OCI-LY7 (cell line): ENCODE measurements at regions not wholly inside any gene's neighbourhood (a gene's known extent, or its start where the extent isn't known, plus 50 kb on each side); places are given as distances from the start of the nearest gene placed in this dataset.

Experiments
- BruUV-seq: library from RNA; stranded (reverse); fragments of 400-500 nt; replicated peaks from 2 replicates; lab custom pipeline; 2021; lab: Mats Ljungman, UMichigan
- CTCF ChIA-PET: fragments of 300-600 bp; sonication (Branson Sonifier 250); formaldehyde crosslinking; loops from one replicate; lab custom pipeline; 2022; ENCODE audit warnings: antibody characterized with exemption; ENCODE audit not compliant: unreplicated experiment; lab: Charles Lee
- POLR2A ChIA-PET: fragments of 300-600 bp; sonication (Branson Sonifier 250); formaldehyde crosslinking; loops from one replicate; lab custom pipeline; 2022; ENCODE audit warnings: antibody characterized with exemption; lab: Charles Lee
- DNase-seq: peaks from one replicate; pipeline ENCODE4 v3.0.0-alpha.2; 2015; ENCODE audit warnings: low spot score
- H2AFZ ChIP-seq: fragments of 200-600 bp; sonication (generic), shearing (Covaris generic); 2 replicates; pipeline ENCODE4 v1.6.1; 2014; ENCODE audit warnings: mild to moderate bottlenecking, antibody characterized with exemption, low read length, moderate library complexity
- H3K27ac ChIP-seq: fragments of 200-600 bp; sonication (generic); 2 replicates; pipeline ENCODE4 v1.5.1; 2014; ENCODE audit warnings: mixed run types, low read depth, mild to moderate bottlenecking, moderate library complexity, low read length, inconsistent platforms; ENCODE audit not compliant: poor library complexity, severe bottlenecking
- H3K36me3 ChIP-seq: fragments of 200-600 bp; sonication (generic); 2 replicates; pipeline ENCODE4 v1.6.1; 2014; ENCODE audit warnings: mild to moderate bottlenecking, antibody characterized with exemption, low read length, moderate library complexity, mixed read lengths; ENCODE audit not compliant: insufficient read depth
- H3K4me1 ChIP-seq: fragments of 200-600 bp; sonication (generic); 2 replicates; pipeline ENCODE4 v1.5.1; 2014; ENCODE audit warnings: mild to moderate bottlenecking, low read length; ENCODE audit not compliant: insufficient read depth, poor library complexity, severe bottlenecking
- H3K4me2 ChIP-seq: fragments of 200-600 bp; sonication (generic); 2 replicates; pipeline ENCODE4 v1.6.1; 2014; ENCODE audit warnings: mild to moderate bottlenecking, low read length
- H3K4me3 ChIP-seq: fragments of 200-600 bp; sonication (generic); 2 replicates; pipeline ENCODE4 v1.5.1; 2014; ENCODE audit warnings: mild to moderate bottlenecking, low read depth, low read length; ENCODE audit not compliant: poor library complexity, severe bottlenecking
- H3K79me2 ChIP-seq: fragments of 200-600 bp; sonication (generic); 2 replicates; pipeline ENCODE4 v1.6.1; 2016; ENCODE audit warnings: low read depth, mild to moderate bottlenecking, low read length, moderate library complexity, mixed read lengths; ENCODE audit not compliant: insufficient read depth
- H3K9me2 ChIP-seq: fragments of 200-600 bp; sonication (generic); 2 replicates; pipeline ENCODE4 v1.6.1; 2016; ENCODE audit warnings: mild to moderate bottlenecking, low read length, mixed read lengths; ENCODE audit not compliant: insufficient read depth
- H3K9me3 ChIP-seq: fragments of 200-600 bp; sonication (generic); 2 replicates; pipeline ENCODE4 v1.6.1; 2014; ENCODE audit warnings: mild to moderate bottlenecking, mixed run types, low read length, mixed read lengths
- H4K20me1 ChIP-seq: fragments of 200-600 bp; sonication (generic); 2 replicates; pipeline ENCODE4 v1.6.1; 2014; ENCODE audit warnings: mild to moderate bottlenecking, antibody characterized with exemption, low read length, moderate library complexity, mixed read lengths; ENCODE audit not compliant: insufficient read depth
- EZH2phosphoT487 ChIP-seq: fragments of 200-600 bp; sonication (generic); IDR thresholded peaks from 2 replicates; pipeline ENCODE4 v1.6.1; 2018; ENCODE audit warnings: low read depth, borderline replicate concordance, mild to moderate bottlenecking, mixed run types, antibody characterized with exemption, low read length, moderate library complexity, mixed read lengths
- intact Hi-C: fragments of 100-400 bp; cut with micrococcal nuclease; formaldehyde crosslinking; loops from one replicate; pipeline ENCODE4 v1.10.0; 2022; ENCODE audit not compliant: unreplicated experiment
- TF ChIP-seq, protein P1 (sequence below): fragments of 200-600 bp; sonication (generic); conservative IDR thresholded peaks from 2 replicates; pipeline ENCODE4 v1.5.1; 2014; ENCODE audit warnings: mild to moderate bottlenecking, antibody characterized with exemption, low read length, moderate library complexity, mixed read lengths

DNA sequence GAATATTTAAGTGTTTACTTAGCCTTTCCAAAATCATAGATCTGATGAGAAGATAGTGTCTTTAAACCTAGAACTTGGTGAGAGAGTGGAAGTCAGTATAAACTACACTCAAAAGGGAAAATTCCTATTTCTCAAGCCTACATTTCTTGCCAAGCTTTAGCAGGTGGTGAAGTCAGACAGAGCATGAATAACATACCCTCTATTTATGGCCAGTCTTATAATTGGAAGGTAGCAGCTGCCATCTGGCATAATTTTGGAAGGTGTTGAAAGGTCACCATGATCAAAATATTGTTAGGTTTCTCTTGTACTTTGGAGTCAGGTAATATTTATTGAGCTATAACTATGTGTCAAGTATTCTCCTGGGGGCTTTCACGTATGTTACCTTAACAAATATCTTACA is 729.3 kb upstream of the KIF2B start:
- Histone ChIP-seq H2AFZ (no peak overlapping the region), H3K4me2 (no peak overlapping the region), H4K20me1 (no peaks in the 10 kb centered on the region), H3K9me2 (no peaks in the 10 kb centered on the region; the same call in 1 of the 2 replicates), H3K27ac (no peak overlapping the region), H3K9me3 (no peaks in the 10 kb centered on the region), H3K4me3 (no peak overlapping the region), H3K79me2 (no peaks in the 10 kb centered on the region), H3K4me1 (no peaks in the 10 kb centered on the region), H3K36me3 (no peaks in the 10 kb centered on the region)
- CTCF ChIA-PET: no interaction called here
- intact Hi-C loops: no loop called here
- no peak for DNase-seq
- BruUV-seq: no TSS peak
- POLR2A ChIA-PET: no interaction called here
- TF ChIP-seq EZH2phosphoT487: no peak
- TF ChIP-seq, protein P1, sequence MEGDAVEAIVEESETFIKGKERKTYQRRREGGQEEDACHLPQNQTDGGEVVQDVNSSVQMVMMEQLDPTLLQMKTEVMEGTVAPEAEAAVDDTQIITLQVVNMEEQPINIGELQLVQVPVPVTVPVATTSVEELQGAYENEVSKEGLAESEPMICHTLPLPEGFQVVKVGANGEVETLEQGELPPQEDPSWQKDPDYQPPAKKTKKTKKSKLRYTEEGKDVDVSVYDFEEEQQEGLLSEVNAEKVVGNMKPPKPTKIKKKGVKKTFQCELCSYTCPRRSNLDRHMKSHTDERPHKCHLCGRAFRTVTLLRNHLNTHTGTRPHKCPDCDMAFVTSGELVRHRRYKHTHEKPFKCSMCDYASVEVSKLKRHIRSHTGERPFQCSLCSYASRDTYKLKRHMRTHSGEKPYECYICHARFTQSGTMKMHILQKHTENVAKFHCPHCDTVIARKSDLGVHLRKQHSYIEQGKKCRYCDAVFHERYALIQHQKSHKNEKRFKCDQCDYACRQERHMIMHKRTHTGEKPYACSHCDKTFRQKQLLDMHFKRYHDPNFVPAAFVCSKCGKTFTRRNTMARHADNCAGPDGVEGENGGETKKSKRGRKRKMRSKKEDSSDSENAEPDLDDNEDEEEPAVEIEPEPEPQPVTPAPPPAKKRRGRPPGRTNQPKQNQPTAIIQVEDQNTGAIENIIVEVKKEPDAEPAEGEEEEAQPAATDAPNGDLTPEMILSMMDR: no peak

DNA sequence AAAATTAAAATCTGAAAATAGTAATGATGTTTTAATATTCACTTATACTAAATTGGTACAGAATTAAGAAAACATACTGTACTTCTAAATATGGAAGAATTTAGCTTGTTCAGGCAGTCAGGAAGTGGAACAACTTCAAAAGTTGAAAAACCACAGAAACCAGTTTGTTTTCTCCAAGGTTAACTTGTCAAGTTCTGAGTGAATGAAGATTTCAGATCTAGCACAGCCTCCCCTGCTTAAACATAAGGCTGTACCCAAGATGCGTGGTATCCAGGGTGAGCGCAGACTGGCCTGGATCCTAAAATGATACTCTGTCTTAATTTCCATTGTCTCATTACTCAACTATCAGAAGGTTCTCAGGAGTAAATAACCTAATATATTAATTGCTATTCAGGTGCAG is 730.7 kb upstream of the KIF2B start:
- Histone ChIP-seq H2AFZ (no peak overlapping the region), H3K36me3 (no peaks in the 10 kb centered on the region), H3K9me3 (no peaks in the 10 kb centered on the region), H3K4me1 (no peaks in the 10 kb centered on the region), H3K4me3 (no peak overlapping the region), H3K79me2 (no peaks in the 10 kb centered on the region), H3K27ac (no peak overlapping the region), H3K4me2 (no peak overlapping the region), H3K9me2 (no peaks in the 10 kb centered on the region; the same call in 1 of the 2 replicates), H4K20me1 (no peaks in the 10 kb centered on the region)
- ChIA-PET POLR2A (no interaction called here), CTCF (no interaction called here)
- intact Hi-C loops: no loop called here
- no TSS peak for BruUV-seq
- TF ChIP-seq EZH2phosphoT487: no peak
- TF ChIP-seq, protein P1: no peak
- no peak for DNase-seq

DNA sequence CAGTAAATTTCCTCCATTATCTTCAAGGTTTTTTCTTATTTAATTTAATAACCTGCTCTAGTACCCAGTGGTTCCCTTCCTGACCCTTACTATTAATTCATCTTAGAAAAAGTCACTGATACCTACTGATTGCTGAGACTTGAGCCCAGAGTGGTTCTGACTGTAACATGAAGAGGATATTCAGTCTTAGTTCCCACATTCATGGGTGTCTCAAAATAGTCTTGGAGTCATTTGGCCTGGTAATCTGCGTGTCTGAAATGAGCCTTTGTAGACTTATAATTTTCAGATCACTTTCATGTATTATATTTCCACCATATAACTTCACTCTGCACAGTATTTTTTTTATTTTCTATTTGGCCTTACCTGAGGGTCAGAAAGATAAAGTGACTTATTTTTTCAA is 732.0 kb upstream of the KIF2B start:
- H3K4me2 ChIP-seq: no peak overlapping the region
- ChIA-PET POLR2A (interaction anchor here (0.6 kb wide), 1 partner anchor 939 kb away, joined by 3 read pairs; no protein-coding TSS in a partner anchor), CTCF (no interaction called here)
- no peaks in the 10 kb centered on the region for H3K9me3 ChIP-seq
- intact Hi-C loops: no loop called here
- no peak overlapping the region for H3K27ac ChIP-seq
- H3K36me3 ChIP-seq: no peaks in the 10 kb centered on the region
- BruUV-seq: no TSS peak
- no peaks in the 10 kb centered on the region for H3K4me1 ChIP-seq
- no peaks in the 10 kb centered on the region for H3K79me2 ChIP-seq
- TF ChIP-seq, protein P1: no peak
- TF ChIP-seq EZH2phosphoT487: no peak
- no peak for DNase-seq
- no peaks in the 10 kb centered on the region; the same call in 1 of the 2 replicates for H3K9me2 ChIP-seq
- no peak overlapping the region for H3K4me3 ChIP-seq
- H4K20me1 ChIP-seq: no peaks in the 10 kb centered on the region
- no peak overlapping the region for H2AFZ ChIP-seq
